Astrocyte (in vitro differentiated cells and primary cell): ENCODE measurements at regions not wholly inside any gene's neighbourhood (a gene's known extent, or its start where the extent isn't known, plus 50 kb on each side); places are given as distances from the start of the nearest gene placed in this dataset.

Experiments
- DNase-seq: peaks from one replicate; pipeline ENCODE4 v3.0.0-alpha.2; 2010; ENCODE audit warnings: low read depth
- FAIRE-seq: peaks from 2 replicates; lab custom pipeline; 2011; peaks lifted over from hg19 to GRCh38; lab: Jason Lieb, UNC
- H2AFZ ChIP-seq: 2 replicates; pipeline ENCODE4 v1.6.0; 2012; ENCODE audit warnings: low read depth, low read length, inconsistent platforms
- H3K27ac ChIP-seq: 2 replicates; pipeline ENCODE4 v1.5.1; 2011; ENCODE audit warnings: low read depth, low read length, inconsistent platforms
- H3K27me3 ChIP-seq: 2 replicates; pipeline ENCODE4 v1.6.0; 2011; ENCODE audit warnings: low read length, inconsistent platforms; ENCODE audit not compliant: insufficient read depth
- H3K36me3 ChIP-seq: 2 replicates; pipeline ENCODE4 v1.5.1; 2011; ENCODE audit warnings: low read length, inconsistent platforms; ENCODE audit not compliant: insufficient read depth
- H3K4me1 ChIP-seq: 2 replicates; pipeline ENCODE4 v1.5.1; 2011; ENCODE audit warnings: low read length, inconsistent platforms; ENCODE audit not compliant: insufficient read depth
- H3K4me2 ChIP-seq: 2 replicates; pipeline ENCODE4 v1.6.0; 2012; ENCODE audit warnings: low read length, inconsistent platforms
- H3K4me3 ChIP-seq: 2 replicates; pipeline ENCODE4 v1.5.1; 2011; ENCODE audit warnings: low read depth, mild to moderate bottlenecking, low read length, inconsistent platforms; ENCODE audit not compliant: insufficient read depth
- H3K79me2 ChIP-seq: 2 replicates; pipeline ENCODE4 v1.6.0; 2012; ENCODE audit warnings: mild to moderate bottlenecking, low read length, inconsistent platforms; ENCODE audit not compliant: insufficient read depth
- H3K9ac ChIP-seq: 2 replicates; pipeline ENCODE4 v1.6.0; 2012; ENCODE audit warnings: mild to moderate bottlenecking, low read length, inconsistent platforms
- H3K9me3 ChIP-seq: 2 replicates; pipeline ENCODE4 v1.5.1; 2012; ENCODE audit warnings: low read depth, mild to moderate bottlenecking, low read length, inconsistent platforms; ENCODE audit not compliant: insufficient read depth
- H4K20me1 ChIP-seq: 2 replicates; pipeline ENCODE4 v1.6.0; 2012; ENCODE audit warnings: low read length, inconsistent platforms; ENCODE audit not compliant: insufficient read depth
- H3K27ac Mint-ChIP-seq: one replicate; pipeline ENCODE4 v1.8.0; 2021; ENCODE audit warnings: mild to moderate bottlenecking, mixed read lengths; ENCODE audit not compliant: unreplicated experiment
- H3K27me3 Mint-ChIP-seq: one replicate; pipeline ENCODE4 v1.8.0; 2021; ENCODE audit warnings: low read depth, mixed read lengths; ENCODE audit not compliant: unreplicated experiment
- H3K36me3 Mint-ChIP-seq: one replicate; pipeline ENCODE4 v1.8.0; 2021; ENCODE audit warnings: low read depth, mixed read lengths; ENCODE audit not compliant: unreplicated experiment
- H3K4me1 Mint-ChIP-seq: one replicate; pipeline ENCODE4 v1.8.0; 2021; ENCODE audit warnings: low read depth, mixed read lengths; ENCODE audit not compliant: unreplicated experiment
- H3K4me3 Mint-ChIP-seq: one replicate; pipeline ENCODE4 v1.8.0; 2021; ENCODE audit warnings: mild to moderate bottlenecking, moderate library complexity, mixed read lengths; ENCODE audit not compliant: unreplicated experiment
- H3K9me3 Mint-ChIP-seq: one replicate; pipeline ENCODE4 v1.8.0; 2021; ENCODE audit warnings: mild to moderate bottlenecking, mixed read lengths; ENCODE audit not compliant: unreplicated experiment
- CTCF ChIP-seq: IDR thresholded peaks from 2 replicates; pipeline ENCODE4 v1.5.1; 2011; ENCODE audit warnings: low read depth, mild to moderate bottlenecking, inconsistent platforms, low read length, moderate library complexity; ENCODE audit not compliant: insufficient read depth
- EZH2 ChIP-seq: IDR thresholded peaks from 2 replicates; pipeline ENCODE4 v1.6.1; 2012; ENCODE audit warnings: mild to moderate bottlenecking, low read length, inconsistent platforms; ENCODE audit not compliant: insufficient read depth

GRCh38 chr5:96572864-96573512, 89.2 kb upstream of the CAST start:
- Histone ChIP-seq H2AFZ (no peak overlapping the region), H3K79me2 (no peaks in the 10 kb centered on the region), H3K27ac (peak overlapping the region; percentile 89), H4K20me1 (no peaks in the 10 kb centered on the region), H3K36me3 (no peaks in the 10 kb centered on the region), H3K4me2 (peak overlapping the region; percentile 56), H3K9me3 (no peaks in the 10 kb centered on the region), H3K4me1 (peaks cover 17% of the 10 kb centered on the region), H3K9ac (peak overlapping the region; percentile 45), H3K4me3 (no peak overlapping the region), H3K27me3 (no peaks in the 10 kb centered on the region)
- DNase-seq (peak; percentile 99), FAIRE-seq (peak; percentile 98)
- H3K36me3 Mint-ChIP-seq: no peaks in the 10 kb centered on the region
- no peak overlapping the region for H3K4me3 Mint-ChIP-seq
- H3K27ac Mint-ChIP-seq: peak overlapping the region; percentile 49
- no peaks in the 10 kb centered on the region for H3K27me3 Mint-ChIP-seq
- no peaks in the 10 kb centered on the region for H3K9me3 Mint-ChIP-seq
- TF ChIP-seq EZH2 (no peak), CTCF (no peak)
- H3K4me1 Mint-ChIP-seq: peaks cover 30% of the 10 kb centered on the region

GRCh38 chr5:96573513-96573894, 88.7 kb upstream of the CAST start:
- H3K9me3 Mint-ChIP-seq: no peaks in the 10 kb centered on the region
- H3K4me1 Mint-ChIP-seq: peaks cover 34% of the 10 kb centered on the region
- no peak overlapping the region for H3K4me3 Mint-ChIP-seq
- no peaks in the 10 kb centered on the region for H3K36me3 Mint-ChIP-seq
- no peak for FAIRE-seq
- Histone ChIP-seq H3K27me3 (no peaks in the 10 kb centered on the region), H3K4me3 (no peak overlapping the region), H3K9ac (no peak overlapping the region), H4K20me1 (no peaks in the 10 kb centered on the region), H3K27ac (peak overlapping the region; percentile 67), H3K9me3 (no peaks in the 10 kb centered on the region), H3K79me2 (no peaks in the 10 kb centered on the region), H3K4me2 (no peak overlapping the region), H2AFZ (no peak overlapping the region), H3K4me1 (peaks cover 18% of the 10 kb centered on the region), H3K36me3 (no peaks in the 10 kb centered on the region)
- no peak for TF ChIP-seq EZH2
- TF ChIP-seq CTCF: no peak
- H3K27ac Mint-ChIP-seq: no peak overlapping the region
- no peak for DNase-seq
- no peaks in the 10 kb centered on the region for H3K27me3 Mint-ChIP-seq

GRCh38 chr5:96576876-96577275, 85.3 kb upstream of the CAST start:
- Histone ChIP-seq H3K79me2 (no peaks in the 10 kb centered on the region), H3K9ac (no peak overlapping the region), H3K4me2 (no peak overlapping the region), H3K27ac (no peak overlapping the region), H3K4me1 (peaks cover 15% of the 10 kb centered on the region), H3K36me3 (no peaks in the 10 kb centered on the region), H3K9me3 (no peaks in the 10 kb centered on the region), H3K27me3 (no peaks in the 10 kb centered on the region), H3K4me3 (no peak overlapping the region), H4K20me1 (no peaks in the 10 kb centered on the region), H2AFZ (no peak overlapping the region)
- TF ChIP-seq EZH2: no peak
- no peak for TF ChIP-seq CTCF
- FAIRE-seq (no peak), DNase-seq (no peak)
- Mint-ChIP-seq H3K4me3 (no peak overlapping the region), H3K4me1 (peaks cover 16% of the 10 kb centered on the region), H3K9me3 (no peaks in the 10 kb centered on the region), H3K27ac (no peak overlapping the region), H3K36me3 (no peaks in the 10 kb centered on the region), H3K27me3 (no peaks in the 10 kb centered on the region)
